Caco-2 (cell line): ENCODE measurements at regions not wholly inside any gene's neighbourhood (a gene's known extent, or its start where the extent isn't known, plus 50 kb on each side); places are given as distances from the start of the nearest gene placed in this dataset.

Experiments
- BruUV-seq: library from RNA; stranded (reverse); fragments of 400-500 nt; replicated peaks from 2 replicates; lab custom pipeline; 2021; lab: Mats Ljungman, UMichigan
- CTCF ChIA-PET: fragments of 300-600 bp; sonication (Branson Sonifier 250); formaldehyde crosslinking; loops from one replicate; lab custom pipeline; 2022; ENCODE audit warnings: antibody characterized with exemption; lab: Charles Lee
- POLR2A ChIA-PET: fragments of 300-600 bp; sonication (Branson Sonifier 250); formaldehyde crosslinking; loops from one replicate; lab custom pipeline; 2022; ENCODE audit warnings: antibody characterized with exemption; lab: Charles Lee
- DNase-seq, 2 experiments: peaks; one replicate each; pipeline versions ENCODE4 v3.0.0 to v3.0.0-alpha.2; 2020 to 2022
- H3K27me3 ChIP-seq: replicated peaks from 2 replicates; pipeline ENCODE4 v1.6.0; 2011; ENCODE audit warnings: low read length; ENCODE audit not compliant: control insufficient read depth, insufficient read depth
- H3K36me3 ChIP-seq: 2 replicates; pipeline ENCODE4 v1.5.1; 2011; ENCODE audit warnings: low read length; ENCODE audit not compliant: control insufficient read depth, insufficient read depth
- H3K4me1 ChIP-seq: fragments of 250-450 bp; sonication (Bioruptor Pico); 2 replicates; pipeline ENCODE4 v1.5.1; 2020; ENCODE audit warnings: mild to moderate bottlenecking
- H3K4me3 ChIP-seq: 2 replicates; pipeline ENCODE4 v1.5.1; 2011; ENCODE audit warnings: low read depth, mild to moderate bottlenecking, control low read depth, low read length
- H3K9me3 ChIP-seq: fragments of 250-450 bp; sonication (Bioruptor Pico); 2 replicates; pipeline ENCODE4 v1.5.1; 2020; ENCODE audit warnings: mild to moderate bottlenecking, moderate library complexity
- H3K27ac Mint-ChIP-seq: one replicate; pipeline ENCODE4 v1.8.0; 2022; ENCODE audit warnings: mixed read lengths; ENCODE audit not compliant: unreplicated experiment
- H3K27me3 Mint-ChIP-seq: one replicate; pipeline ENCODE4 v1.8.0; 2022; ENCODE audit warnings: mixed read lengths; ENCODE audit not compliant: insufficient read depth, unreplicated experiment
- H3K36me3 Mint-ChIP-seq: one replicate; pipeline ENCODE4 v1.8.0; 2022; ENCODE audit warnings: mild to moderate bottlenecking, mixed read lengths; ENCODE audit not compliant: insufficient read depth, unreplicated experiment
- H3K4me1 Mint-ChIP-seq: one replicate; pipeline ENCODE4 v1.8.0; 2022; ENCODE audit warnings: low read depth, mixed read lengths; ENCODE audit not compliant: unreplicated experiment
- H3K4me3 Mint-ChIP-seq: one replicate; pipeline ENCODE4 v1.8.0; 2022; ENCODE audit warnings: mild to moderate bottlenecking, moderate library complexity, mixed read lengths; ENCODE audit not compliant: unreplicated experiment
- H3K9me3 Mint-ChIP-seq: one replicate; pipeline ENCODE4 v1.8.0; 2022; ENCODE audit warnings: mixed read lengths; ENCODE audit not compliant: unreplicated experiment
- CTCF ChIP-seq, 2 experiments: fragments of 200-600 bp in 1 of 2; IDR thresholded peaks; 1 replicate in 1 of 2; 2 replicates in 1 of 2; pipeline versions ENCODE4 v1.5.1 to v1.8.0; 2011 to 2022; ENCODE audit warnings: antibody characterized with exemption in 1 of 2, control low read depth in 1 of 2, inconsistent platforms in 1 of 2, low read depth in 1 of 2, low read length in 1 of 2, mild to moderate bottlenecking in 1 of 2, moderate library complexity in 1 of 2; ENCODE audit not compliant: insufficient read depth in 1 of 2, severe bottlenecking in 1 of 2, unreplicated experiment in 1 of 2
- intact Hi-C: fragments of 100-400 bp; cut with micrococcal nuclease; formaldehyde crosslinking; loops from one replicate; pipeline ENCODE4 v1.10.0; 2022; ENCODE audit not compliant: unreplicated experiment

GRCh38 chr12:17370621-17371020, 719.4 kb downstream of the RERGL start:
- no peaks in the 10 kb centered on the region for H3K36me3 ChIP-seq
- no peak for TF ChIP-seq CTCF (IDR thresholded peaks at IDR 0.05; ENCODE audit: insufficient read depth in 1 of 2, low read depth in 1 of 2, low read length in 1 of 2, severe bottlenecking in 1 of 2, unreplicated experiment in 1 of 2)
- Mint-ChIP-seq H3K4me3 (no peak overlapping the region), H3K27ac (no peak overlapping the region), H3K27me3 (peaks cover 7% of the 10 kb centered on the region), H3K36me3 (no peaks in the 10 kb centered on the region), H3K4me1 (no peaks in the 10 kb centered on the region), H3K9me3 (peaks cover 11% of the 10 kb centered on the region)
- POLR2A ChIA-PET = no interaction called here
- H3K4me3 ChIP-seq = no peak overlapping the region
- H3K4me1 ChIP-seq = no peaks in the 10 kb centered on the region
- intact Hi-C loops = no loop called here
- DNase-seq = no peak
- CTCF ChIA-PET = no interaction called here
- H3K9me3 ChIP-seq = no peaks in the 10 kb centered on the region
- no TSS peak for BruUV-seq
- H3K27me3 ChIP-seq = no peaks in the 10 kb centered on the region

DNA sequence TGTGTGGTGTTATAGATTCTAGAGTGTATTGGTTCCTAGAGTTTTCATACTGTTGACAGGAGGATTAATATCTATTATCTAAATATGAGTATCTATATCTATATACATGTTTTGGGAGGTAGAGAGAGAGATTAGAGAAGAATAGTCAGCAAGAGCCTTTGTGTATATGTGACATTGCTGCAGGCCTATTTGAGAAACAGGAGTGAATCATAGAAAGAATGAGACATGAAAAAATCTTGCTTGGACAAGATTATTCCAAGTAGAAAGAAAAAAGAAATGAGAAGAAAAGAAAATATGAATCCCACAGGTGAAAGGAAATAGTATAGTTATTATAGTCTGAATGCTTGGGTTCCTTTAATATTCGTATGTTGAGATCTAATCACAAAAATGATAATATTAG, 720.4 kb downstream of the RERGL start:
- H3K4me3 Mint-ChIP-seq = no peak overlapping the region
- no peak overlapping the region for H3K27ac Mint-ChIP-seq
- no peak for TF ChIP-seq CTCF (IDR thresholded peaks at IDR 0.05; ENCODE audit: insufficient read depth in 1 of 2, low read depth in 1 of 2, low read length in 1 of 2, severe bottlenecking in 1 of 2, unreplicated experiment in 1 of 2)
- no peaks in the 10 kb centered on the region for H3K36me3 Mint-ChIP-seq
- ChIA-PET POLR2A (no interaction called here), CTCF (no interaction called here)
- peaks cover 11% of the 10 kb centered on the region for H3K9me3 Mint-ChIP-seq
- DNase-seq = no peak
- Histone ChIP-seq H3K4me1 (no peaks in the 10 kb centered on the region), H3K36me3 (no peaks in the 10 kb centered on the region), H3K4me3 (no peak overlapping the region), H3K9me3 (no peaks in the 10 kb centered on the region), H3K27me3 (no peaks in the 10 kb centered on the region)
- intact Hi-C loops = no loop called here
- no TSS peak for BruUV-seq
- H3K4me1 Mint-ChIP-seq = no peaks in the 10 kb centered on the region
- peaks cover 7% of the 10 kb centered on the region for H3K27me3 Mint-ChIP-seq

DNA sequence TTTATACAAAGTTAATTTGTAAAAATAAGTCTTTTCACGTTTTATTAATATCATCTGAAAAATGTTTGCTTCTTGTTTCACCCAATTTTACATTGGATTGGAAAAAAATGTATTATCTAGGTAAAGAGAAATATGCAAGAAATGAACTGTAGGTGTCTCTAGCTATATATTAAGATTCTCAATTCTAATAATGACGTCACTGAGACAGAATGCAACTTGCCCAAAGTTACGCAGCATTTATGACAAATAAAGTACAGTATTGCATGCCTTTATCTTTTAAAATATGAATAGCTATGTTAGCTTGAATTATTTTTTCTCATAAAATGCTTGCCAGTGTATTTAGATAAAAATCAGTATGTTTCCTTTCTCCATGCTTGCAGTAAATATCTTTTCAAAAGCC, 728.8 kb downstream of the RERGL start:
- Mint-ChIP-seq H3K4me3 (no peak overlapping the region), H3K4me1 (no peaks in the 10 kb centered on the region), H3K27me3 (peaks cover 8% of the 10 kb centered on the region), H3K27ac (no peak overlapping the region), H3K36me3 (no peaks in the 10 kb centered on the region), H3K9me3 (no peaks in the 10 kb centered on the region)
- BruUV-seq = no TSS peak
- H3K9me3 ChIP-seq = no peaks in the 10 kb centered on the region
- H3K4me3 ChIP-seq = no peak overlapping the region
- DNase-seq = no peak
- TF ChIP-seq CTCF (IDR thresholded peaks at IDR 0.05; ENCODE audit: insufficient read depth in 1 of 2, low read depth in 1 of 2, low read length in 1 of 2, severe bottlenecking in 1 of 2, unreplicated experiment in 1 of 2) = no peak
- no peaks in the 10 kb centered on the region for H3K4me1 ChIP-seq
- POLR2A ChIA-PET = no interaction called here
- intact Hi-C loops = no loop called here
- H3K27me3 ChIP-seq = no peaks in the 10 kb centered on the region
- CTCF ChIA-PET = no interaction called here
- H3K36me3 ChIP-seq = no peaks in the 10 kb centered on the region
